HEK293T (cell line): ENCODE measurements at regions not wholly inside any gene's neighbourhood (a gene's known extent, or its start where the extent isn't known, plus 50 kb on each side); places are given as distances from the start of the nearest gene placed in this dataset.

ENCODE experiments used
- ARNT ChIP-seq: fragments of 450-650 bp; IDR thresholded peaks from 2 replicates; pipeline ENCODE4 v1.6.1; 2017; ENCODE audit warnings: mild to moderate bottlenecking
- BHLHE40 ChIP-seq: fragments of 450-650 bp; IDR thresholded peaks from 2 replicates; pipeline ENCODE4 v1.6.1; 2016; ENCODE audit warnings: mild to moderate bottlenecking, moderate library complexity, borderline replicate concordance
- CTBP1 ChIP-seq: fragments of 450-650 bp; IDR thresholded peaks from 2 replicates; pipeline ENCODE4 v1.6.1; 2016; ENCODE audit warnings: borderline replicate concordance
- FOXA1 ChIP-seq: fragments of 450-650 bp; IDR thresholded peaks from 2 replicates; pipeline ENCODE4 v1.6.1; 2016; ENCODE audit warnings: mild to moderate bottlenecking
- FOXM1 ChIP-seq: fragments of 450-650 bp; IDR thresholded peaks from 2 replicates; pipeline ENCODE4 v1.6.1; 2017; ENCODE audit warnings: mild to moderate bottlenecking, borderline replicate concordance
- HDGF ChIP-seq: fragments of 450-650 bp; IDR thresholded peaks from 2 replicates; pipeline ENCODE4 v1.6.1; 2017; ENCODE audit warnings: antibody characterized with exemption, borderline replicate concordance
- L3MBTL2 ChIP-seq: fragments of 450-650 bp; conservative IDR thresholded peaks from 2 replicates; pipeline ENCODE4 v1.6.1; 2016; ENCODE audit warnings: mild to moderate bottlenecking
- LEF1 ChIP-seq: fragments of 450-650 bp; IDR thresholded peaks from 2 replicates; pipeline ENCODE4 v1.6.1; 2017; ENCODE audit warnings: mild to moderate bottlenecking, borderline replicate concordance
- PKNOX1 ChIP-seq: fragments of 450-650 bp; IDR thresholded peaks from 2 replicates; pipeline ENCODE4 v1.6.1; 2016
- SP1 ChIP-seq: fragments of 450-650 bp; IDR thresholded peaks from 2 replicates; pipeline ENCODE4 v1.6.1; 2017
- TARDBP ChIP-seq: fragments of 450-650 bp; IDR thresholded peaks from 2 replicates; pipeline ENCODE4 v1.6.1; 2016
- ZNF384 ChIP-seq: fragments of 450-650 bp; IDR thresholded peaks from 2 replicates; pipeline ENCODE4 v1.6.1; 2016

- TF ChIP-seq PKNOX1, result no peak
- no peak for TF ChIP-seq TARDBP
- TF ChIP-seq SP1, result no peak
- no peak for TF ChIP-seq HDGF
- TF ChIP-seq FOXA1, result no peak
- TF ChIP-seq BHLHE40, result no peak
- no peak for TF ChIP-seq FOXM1
- TF ChIP-seq ZNF384, result no peak
- TF ChIP-seq L3MBTL2, result no peak
- no peak for TF ChIP-seq LEF1
- TF ChIP-seq ARNT, result no peak
- TF ChIP-seq CTBP1, result no peak
Observed at GRCh38 chr12:113726254-113726819, 239.8 kb downstream of the RBM19 start.
